ENCODE measurements at regions not wholly inside any gene's neighbourhood (a gene's known extent, or its start where the extent isn't known, plus 50 kb on each side); places are given as distances from the start of the nearest gene placed in this dataset.

DNA sequence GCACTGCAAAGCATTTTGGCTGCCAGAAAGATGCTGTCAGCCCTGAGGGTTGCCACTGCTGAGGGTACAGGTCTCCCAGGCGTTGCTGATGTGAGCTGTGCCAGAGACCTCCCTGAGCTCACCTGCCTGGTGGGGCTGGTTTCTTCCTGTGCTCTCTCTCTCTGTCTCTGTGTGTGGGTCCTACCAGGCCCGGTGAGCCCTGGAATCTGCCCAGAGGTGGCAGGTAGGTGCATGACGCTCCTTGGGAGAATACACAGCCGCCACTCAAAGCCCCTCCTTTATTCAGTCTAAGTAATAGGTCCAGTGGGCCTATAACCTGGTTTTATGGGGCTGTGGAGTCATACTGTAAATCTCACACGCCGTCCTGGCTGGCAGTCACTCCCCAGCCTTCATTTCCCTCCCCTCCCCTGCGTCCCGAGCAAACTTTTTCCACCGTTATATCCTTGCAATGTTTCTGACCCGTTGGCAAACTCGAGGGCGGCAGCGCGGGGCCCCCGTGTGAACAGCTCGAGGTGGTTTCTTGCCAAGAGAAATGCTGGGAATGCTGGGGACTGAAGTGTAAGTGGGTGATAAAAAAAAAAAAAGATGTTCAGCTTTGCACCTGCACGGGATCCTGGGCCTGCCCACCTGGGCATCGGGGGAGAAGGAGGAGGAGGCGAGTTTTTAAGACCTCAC, 245.9 kb downstream of the CRLF2 start:
- Histone ChIP-seq H2AK9ac (replicated peaks; ENCODE audit: low read depth, low read length, poor library complexity) (no peak overlapping the region), H4K5ac (ENCODE audit: low read depth, low read length) (no peak overlapping the region), H2BK15ac (ENCODE audit: low read depth, low read length) (no peak overlapping the region), H4K91ac (ENCODE audit: insufficient read depth, low read depth, low read length) (no peak overlapping the region), H3K9me3 (ENCODE audit: control insufficient read depth, insufficient read depth, low read length) (peaks cover 17% of the 10 kb centered on the region; the same call in 1 of the 2 replicates), H3K9me1 (ENCODE audit: insufficient read depth, low read length) (no peaks in the 10 kb centered on the region), H3K27me3 (ENCODE audit: control insufficient read depth, insufficient read depth, low read length) (no peaks in the 10 kb centered on the region), H3K23ac (ENCODE audit: low read depth, low read length) (no peak overlapping the region), H3K4ac (ENCODE audit: low read depth, low read length) (no peak overlapping the region), H4K20me1 (ENCODE audit: insufficient read depth, low read length) (no peaks in the 10 kb centered on the region), H3K27ac (ENCODE audit: insufficient read depth, low read length) (no peak overlapping the region), H3K4me2 (ENCODE audit: low read depth, low read length) (no peak overlapping the region), H2AFZ (replicated peaks; ENCODE audit: low read length, poor library complexity) (peak overlapping the region; percentile 43), H3K56ac (ENCODE audit: extremely low read depth, insufficient read depth, low read length) (no peak overlapping the region), H4K8ac (ENCODE audit: low read depth in 2 of 2, low read length in 2 of 2) (no peak overlapping the region), H3K14ac (replicated peaks; ENCODE audit: low read depth, low read length) (no peak overlapping the region), H2BK120ac (ENCODE audit: low read depth, low read length) (no peak overlapping the region), H2BK5ac (ENCODE audit: low read depth, low read length, poor library complexity, severe bottlenecking) (no peak overlapping the region), H2BK20ac (ENCODE audit: low read depth, low read length) (no peak overlapping the region), H3K4me3 (ENCODE audit: insufficient read depth, low read depth, low read length) (no peak overlapping the region), H3K9ac (ENCODE audit: low read depth, low read length) (no peak overlapping the region), H3K36me3 (ENCODE audit: control insufficient read depth, insufficient read depth, low read length) (no peaks in the 10 kb centered on the region), H2AK5ac (ENCODE audit: low read depth, low read length) (no peak overlapping the region), H3K4me1 (ENCODE audit: control insufficient read depth, insufficient read depth, low read length) (no peaks in the 10 kb centered on the region), H3K18ac (ENCODE audit: low read depth, low read length) (no peak overlapping the region), H3K79me1 (ENCODE audit: low read depth in 1 of 2, low read length in 2 of 2) (no peaks in the 10 kb centered on the region)
- no CpG with 5 or more reads among the region's 19 CpGs for WGBS, 2 experiments (ENCODE audit: extremely low coverage in 2 of 2, insufficient read length in 1 of 2)
- POLR2A ChIA-PET (ENCODE audit: unreplicated experiment) = no interaction called here
- ATAC-seq (ENCODE audit: low read depth) = no peak
- no peak for DNase-seq
- no TSS peak for BruUV-seq (replicated peaks)
- CTCF ChIA-PET = no interaction called here
- dilution Hi-C loops (cut with HindIII; ENCODE audit: low sequenced_read_pairs, unreplicated experiment) (no loop called here), intact Hi-C loops (cut with micrococcal nuclease) (no loop called here), in situ Hi-C loops (cut with MboI; ENCODE audit: low sequenced_read_pairs) (no loop called here)
- no peak for TF ChIP-seq RAD21 (IDR thresholded peaks at IDR 0.05; ENCODE audit: low read length)
- no peak for TF ChIP-seq SMC3 (IDR thresholded peaks at IDR 0.05; ENCODE audit: low read depth, low read length)
- TF ChIP-seq, protein P1, sequence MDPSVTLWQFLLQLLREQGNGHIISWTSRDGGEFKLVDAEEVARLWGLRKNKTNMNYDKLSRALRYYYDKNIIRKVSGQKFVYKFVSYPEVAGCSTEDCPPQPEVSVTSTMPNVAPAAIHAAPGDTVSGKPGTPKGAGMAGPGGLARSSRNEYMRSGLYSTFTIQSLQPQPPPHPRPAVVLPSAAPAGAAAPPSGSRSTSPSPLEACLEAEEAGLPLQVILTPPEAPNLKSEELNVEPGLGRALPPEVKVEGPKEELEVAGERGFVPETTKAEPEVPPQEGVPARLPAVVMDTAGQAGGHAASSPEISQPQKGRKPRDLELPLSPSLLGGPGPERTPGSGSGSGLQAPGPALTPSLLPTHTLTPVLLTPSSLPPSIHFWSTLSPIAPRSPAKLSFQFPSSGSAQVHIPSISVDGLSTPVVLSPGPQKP (IDR thresholded peaks at IDR 0.05; ENCODE audit: borderline replicate concordance, low read depth, low read length) = no peak
- TF ChIP-seq CEBPB (IDR thresholded peaks at IDR 0.05; ENCODE audit: low read depth, low read length) = no peak
- TF ChIP-seq RFX5 (IDR thresholded peaks at IDR 0.05; ENCODE audit: low read depth, low read length) = no peak
- no peak for TF ChIP-seq CHD1 (IDR thresholded peaks at IDR 0.05; ENCODE audit: low read depth, low read length)
- TF ChIP-seq USF2 (IDR thresholded peaks at IDR 0.05; ENCODE audit: low read depth, low read length) = no peak
- TF ChIP-seq RCOR1 (IDR thresholded peaks at IDR 0.05; ENCODE audit: insufficient replicate concordance, low read length) = no peak
- TF ChIP-seq MXI1 (IDR thresholded peaks at IDR 0.05; ENCODE audit: borderline replicate concordance, low read depth, low read length) = no peak
- no peak for TF ChIP-seq POLR2A (IDR thresholded peaks at IDR 0.05; ENCODE audit: low read depth, low read length)
- TF ChIP-seq NFE2L2 (IDR thresholded peaks at IDR 0.05; ENCODE audit: low read depth, low read length) = no peak
- no peak for TF ChIP-seq BHLHE40 (IDR thresholded peaks at IDR 0.05; ENCODE audit: low read depth, low read length)
- TF ChIP-seq MAFK (IDR thresholded peaks at IDR 0.05; ENCODE audit: low read depth, low read length) = no peak
- TF ChIP-seq, protein P2, sequence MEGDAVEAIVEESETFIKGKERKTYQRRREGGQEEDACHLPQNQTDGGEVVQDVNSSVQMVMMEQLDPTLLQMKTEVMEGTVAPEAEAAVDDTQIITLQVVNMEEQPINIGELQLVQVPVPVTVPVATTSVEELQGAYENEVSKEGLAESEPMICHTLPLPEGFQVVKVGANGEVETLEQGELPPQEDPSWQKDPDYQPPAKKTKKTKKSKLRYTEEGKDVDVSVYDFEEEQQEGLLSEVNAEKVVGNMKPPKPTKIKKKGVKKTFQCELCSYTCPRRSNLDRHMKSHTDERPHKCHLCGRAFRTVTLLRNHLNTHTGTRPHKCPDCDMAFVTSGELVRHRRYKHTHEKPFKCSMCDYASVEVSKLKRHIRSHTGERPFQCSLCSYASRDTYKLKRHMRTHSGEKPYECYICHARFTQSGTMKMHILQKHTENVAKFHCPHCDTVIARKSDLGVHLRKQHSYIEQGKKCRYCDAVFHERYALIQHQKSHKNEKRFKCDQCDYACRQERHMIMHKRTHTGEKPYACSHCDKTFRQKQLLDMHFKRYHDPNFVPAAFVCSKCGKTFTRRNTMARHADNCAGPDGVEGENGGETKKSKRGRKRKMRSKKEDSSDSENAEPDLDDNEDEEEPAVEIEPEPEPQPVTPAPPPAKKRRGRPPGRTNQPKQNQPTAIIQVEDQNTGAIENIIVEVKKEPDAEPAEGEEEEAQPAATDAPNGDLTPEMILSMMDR (conservative IDR thresholded peaks at IDR 0.05; ENCODE audit: low read depth, low read length) = no peak
- no peak for TF ChIP-seq MAZ (IDR thresholded peaks at IDR 0.05; ENCODE audit: borderline replicate concordance, low read depth, low read length)
- TF ChIP-seq FOS (IDR thresholded peaks at IDR 0.05; ENCODE audit: low read depth, low read length) = no peak
